ENCODE measurements at regions not wholly inside any gene's neighbourhood (a gene's known extent, or its start where the extent isn't known, plus 50 kb on each side); places are given as distances from the start of the nearest gene placed in this dataset.

DNA sequence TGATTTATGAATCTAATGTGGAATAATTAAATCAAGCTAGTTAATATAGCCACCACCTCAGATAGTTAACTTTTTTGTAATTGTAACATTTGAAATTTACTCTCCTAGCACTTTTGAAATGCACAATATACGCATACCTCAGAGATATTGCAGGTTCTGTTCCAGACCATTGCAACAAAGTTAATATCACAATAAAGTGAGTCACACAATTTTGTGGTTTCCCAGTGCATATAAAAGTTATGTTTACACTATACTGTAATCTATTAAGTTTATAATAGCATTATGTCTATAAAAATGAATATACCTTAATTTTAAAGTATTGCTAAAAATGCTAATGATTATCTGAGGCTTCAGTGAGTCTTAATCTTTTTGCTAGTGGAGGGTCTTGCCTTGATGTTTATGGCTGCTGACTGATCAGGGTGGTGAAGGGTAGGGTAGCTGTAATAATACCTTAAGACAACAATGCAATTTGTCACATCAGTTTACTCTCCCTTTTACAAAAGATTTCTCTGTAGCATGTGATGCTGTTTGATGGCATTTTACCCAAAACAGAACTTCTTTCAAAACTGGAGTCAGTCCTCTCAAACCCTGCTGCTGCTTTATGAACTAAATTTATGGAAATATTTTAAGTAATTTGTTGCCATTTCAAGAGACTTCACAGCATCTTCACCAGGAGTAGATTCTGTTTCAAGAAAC lies 235.1 kb upstream of the ADAMTSL1 start:
- TF ChIP-seq, protein P1, sequence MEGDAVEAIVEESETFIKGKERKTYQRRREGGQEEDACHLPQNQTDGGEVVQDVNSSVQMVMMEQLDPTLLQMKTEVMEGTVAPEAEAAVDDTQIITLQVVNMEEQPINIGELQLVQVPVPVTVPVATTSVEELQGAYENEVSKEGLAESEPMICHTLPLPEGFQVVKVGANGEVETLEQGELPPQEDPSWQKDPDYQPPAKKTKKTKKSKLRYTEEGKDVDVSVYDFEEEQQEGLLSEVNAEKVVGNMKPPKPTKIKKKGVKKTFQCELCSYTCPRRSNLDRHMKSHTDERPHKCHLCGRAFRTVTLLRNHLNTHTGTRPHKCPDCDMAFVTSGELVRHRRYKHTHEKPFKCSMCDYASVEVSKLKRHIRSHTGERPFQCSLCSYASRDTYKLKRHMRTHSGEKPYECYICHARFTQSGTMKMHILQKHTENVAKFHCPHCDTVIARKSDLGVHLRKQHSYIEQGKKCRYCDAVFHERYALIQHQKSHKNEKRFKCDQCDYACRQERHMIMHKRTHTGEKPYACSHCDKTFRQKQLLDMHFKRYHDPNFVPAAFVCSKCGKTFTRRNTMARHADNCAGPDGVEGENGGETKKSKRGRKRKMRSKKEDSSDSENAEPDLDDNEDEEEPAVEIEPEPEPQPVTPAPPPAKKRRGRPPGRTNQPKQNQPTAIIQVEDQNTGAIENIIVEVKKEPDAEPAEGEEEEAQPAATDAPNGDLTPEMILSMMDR (IDR thresholded peaks at IDR 0.05; ENCODE audit: insufficient read depth, low read length, poor library complexity, severe bottlenecking): no peak
- TF ChIP-seq EZH2phosphoT487 (conservative IDR thresholded peaks at IDR 0.05; ENCODE audit: low read length): no peak

All from SU-DHL-6 (cell line).